ENCODE measurements at regions not wholly inside any gene's neighbourhood (a gene's known extent, or its start where the extent isn't known, plus 50 kb on each side); places are given as distances from the start of the nearest gene placed in this dataset.

GRCh38 chr6:102623201-102623600, 1229.7 kb downstream of the GRIK2 start:
- no peak for DNase-seq (ENCODE audit: low spot score)

- DNase-seq (ENCODE audit: low spot score): peak; percentile 4
Observed at GRCh38 chr6:102619585-102619984, 1226.1 kb downstream of the GRIK2 start.

GRCh38 chr6:102582569-102582968, 1189.1 kb downstream of the GRIK2 start:
- no peak for DNase-seq (ENCODE audit: low spot score)

- DNase-seq (ENCODE audit: low spot score): no peak
Observed at GRCh38 chr6:102581378-102582124, 1188.0 kb downstream of the GRIK2 start.

- no peak for DNase-seq (ENCODE audit: low spot score)
Observed at GRCh38 chr6:102571236-102571908, 1177.9 kb downstream of the GRIK2 start.

- no peak for DNase-seq (ENCODE audit: low spot score)
Observed at GRCh38 chr6:102562713-102563112, 1169.2 kb downstream of the GRIK2 start.

- DNase-seq (ENCODE audit: low spot score): no peak
Observed at GRCh38 chr6:102553214-102553613, 1159.7 kb downstream of the GRIK2 start.

- DNase-seq (ENCODE audit: low spot score): no peak
Observed at GRCh38 chr6:102549221-102549874, 1155.8 kb downstream of the GRIK2 start.

GRCh38 chr6:102525336-102525735, 1131.8 kb downstream of the GRIK2 start:
- DNase-seq (ENCODE audit: low spot score): no peak

GRCh38 chr6:102520966-102521365, 1127.5 kb downstream of the GRIK2 start:
- no peak for DNase-seq (ENCODE audit: low spot score)

- DNase-seq (ENCODE audit: low spot score): no peak
Observed at GRCh38 chr6:102517506-102517905, 1124.0 kb downstream of the GRIK2 start.

- DNase-seq (ENCODE audit: low spot score): no peak
Observed at GRCh38 chr6:102501615-102502014, 1108.1 kb downstream of the GRIK2 start.

GRCh38 chr6:102494808-102495207, 1101.3 kb downstream of the GRIK2 start:
- DNase-seq (ENCODE audit: low spot score): no peak

- DNase-seq (ENCODE audit: low spot score): no peak
Observed at GRCh38 chr6:102493485-102493884, 1100.0 kb downstream of the GRIK2 start.

- DNase-seq (ENCODE audit: low spot score): peak; percentile 38
Observed at GRCh38 chr6:102488729-102489128, 1095.2 kb downstream of the GRIK2 start.

GRCh38 chr6:102485480-102485879, 1092.0 kb downstream of the GRIK2 start:
- no peak for DNase-seq (ENCODE audit: low spot score)

GRCh38 chr6:102474041-102474807, 1080.7 kb downstream of the GRIK2 start:
- no peak for DNase-seq (ENCODE audit: low spot score)

- no peak for DNase-seq (ENCODE audit: low spot score)
Observed at GRCh38 chr6:102458990-102459389, 1065.5 kb downstream of the GRIK2 start.

- no peak for DNase-seq (ENCODE audit: low spot score)
Observed at GRCh38 chr6:102438171-102438570, 1044.7 kb downstream of the GRIK2 start.

- peak; percentile 2 for DNase-seq (ENCODE audit: low spot score)
Observed at GRCh38 chr6:102417368-102417998, 1024.0 kb downstream of the GRIK2 start.

GRCh38 chr6:102415891-102416290, 1022.4 kb downstream of the GRIK2 start:
- DNase-seq (ENCODE audit: low spot score): no peak

- DNase-seq (ENCODE audit: low spot score): no peak
Observed at GRCh38 chr6:102411796-102412195, 1018.3 kb downstream of the GRIK2 start.
